ENCODE measurements at regions not wholly inside any gene's neighbourhood (a gene's known extent, or its start where the extent isn't known, plus 50 kb on each side); places are given as distances from the start of the nearest gene placed in this dataset.

- ChIA-PET RAD21 (ENCODE audit: low non-redundant PET in 1 of 2, low total read pairs in 2 of 2, uncharacterized antibody in 2 of 2, unreplicated experiment in 2 of 2) (no interaction called here), POLR2A (no interaction called here), CTCF (interaction anchor here (1.0 kb wide), 1 partner anchor 42 kb away, joined by 3 read pairs; no protein-coding TSS in a partner anchor)
- H3K4me2 ChIP-seq (ENCODE audit: low read length): no peak overlapping the region
- no peaks in the 10 kb centered on the region for H3K9me3 ChIP-seq (ENCODE audit: control insufficient read depth in 1 of 2, insufficient read depth in 1 of 2, low read depth in 1 of 2, low read length in 2 of 2)
- DNase-seq (ENCODE audit: low read depth, low spot score) (no peak), ATAC-seq (no peak)
- H3K4me1 ChIP-seq (ENCODE audit: control insufficient read depth in 1 of 2, insufficient read depth in 2 of 2, low read length in 2 of 2): no peaks in the 10 kb centered on the region
- H3K9me2 ChIP-seq (ENCODE audit: insufficient read depth): no peaks in the 10 kb centered on the region
- no TSS peak for BruUV-seq (replicated peaks)
- no peak overlapping the region for H3K4me3 ChIP-seq (replicated peaks in 1 of 2; ENCODE audit: low read depth in 1 of 2, low read length in 2 of 2)
- peaks cover 12% of the 10 kb centered on the region for H3K27me3 ChIP-seq (ENCODE audit: insufficient read depth, low read length)
- TF ChIP-seq RAD21 (IDR thresholded peaks at IDR 0.05; ENCODE audit: low read depth): no peak
- no peak for TF ChIP-seq MAX (IDR thresholded peaks at IDR 0.05)
- TF ChIP-seq ELF1 (IDR thresholded peaks at IDR 0.05; ENCODE audit: borderline replicate concordance, low read depth): no peak
- TF ChIP-seq POLR2AphosphoS5 (IDR thresholded peaks at IDR 0.05; ENCODE audit: low read depth, low read length): no peak
- TF ChIP-seq SP1 (IDR thresholded peaks at IDR 0.05; ENCODE audit: low read depth): no peak
- TF ChIP-seq SRF (IDR thresholded peaks at IDR 0.05; ENCODE audit: low read depth): no peak
- no peak for TF ChIP-seq EZH2 (IDR thresholded peaks at IDR 0.05)
- no peak for TF ChIP-seq ZBTB33 (IDR thresholded peaks at IDR 0.05; ENCODE audit: extremely low read depth, insufficient replicate concordance, low read length)
- no peak for TF ChIP-seq POLR2A (IDR thresholded peaks at IDR 0.05; ENCODE audit: borderline replicate concordance, extremely low read depth, insufficient read depth, insufficient read length)
- TF ChIP-seq FOSL1 (IDR thresholded peaks at IDR 0.05; ENCODE audit: low read depth): no peak
- TF ChIP-seq CBX3 (IDR thresholded peaks at IDR 0.05; ENCODE audit: low read depth): no peak
- H3K36me3 ChIP-seq (ENCODE audit: control insufficient read depth in 1 of 2, insufficient read depth in 2 of 2, low read length in 2 of 2): no peaks in the 10 kb centered on the region
- H2AFZ ChIP-seq (ENCODE audit: low read depth, low read length, poor library complexity, severe bottlenecking): no peak overlapping the region
- no peaks in the 10 kb centered on the region for H4K20me1 ChIP-seq (ENCODE audit: insufficient read depth)
- H3K27ac ChIP-seq (ENCODE audit: low read depth, low read length): no peak overlapping the region
- H3K79me2 ChIP-seq (ENCODE audit: insufficient read depth, low read length): no peaks in the 10 kb centered on the region
- intact Hi-C loops (cut with micrococcal nuclease): no loop called here
- no peak overlapping the region for H3K9ac ChIP-seq (ENCODE audit: low read length)
Observed at GRCh38 chr9:22286661-22287060, 160.0 kb upstream of the DMRTA1 start.
